Ovary (tissue), 3 donors: ENCODE measurements at regions not wholly inside any gene's neighbourhood (a gene's known extent, or its start where the extent isn't known, plus 50 kb on each side); places are given as distances from the start of the nearest gene placed in this dataset.
"Not testable (repeated sequence)": the region's sequence is repeated elsewhere in the genome, so short reads cannot be mapped to it uniquely, and the experiment has no call there.

Source experiments
- CTCF ChIP-seq, 3 donors: fragments of 450-650 bp in 2 of 3; fragments of 200-600 bp in 1 of 3; IDR thresholded peaks; one replicate each; pipeline versions ENCODE4 v1.5.1 to v1.8.0; 2016 to 2022; ENCODE audit warnings: antibody characterized with exemption in 3 of 3, mild to moderate bottlenecking in 1 of 3
- EP300 ChIP-seq: sonication (generic); formaldehyde crosslinking; IDR thresholded peaks from one replicate; pipeline ENCODE4 v1.6.1; 2017; ENCODE audit warnings: antibody characterized with exemption
- POLR2A ChIP-seq: fragments of 450-650 bp; IDR thresholded peaks from one replicate; pipeline ENCODE4 v1.6.1; 2017; ENCODE audit warnings: antibody characterized with exemption, mild to moderate bottlenecking, moderate library complexity
- donor health status: DM: no; HTN: no; CAD: no.

DNA sequence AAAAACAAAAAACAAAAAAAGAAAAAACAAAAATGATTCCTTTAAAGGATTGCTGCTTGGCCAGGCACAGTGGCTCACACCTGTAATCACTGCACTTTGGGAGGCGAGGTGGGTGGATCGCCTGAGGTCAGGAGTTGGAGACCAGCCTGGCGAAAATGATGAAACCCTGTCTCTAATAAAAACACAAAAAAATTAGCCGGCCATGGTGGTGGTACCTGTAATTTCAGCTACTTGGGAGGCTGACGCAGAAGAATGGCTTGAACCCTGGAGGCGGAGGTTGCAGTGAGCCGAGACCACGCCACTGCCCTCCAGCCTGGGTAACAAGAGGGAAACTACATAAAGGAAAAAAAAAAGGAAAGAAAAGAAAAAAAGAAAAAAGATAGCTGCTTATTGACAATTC lies 3920.8 kb upstream of the OR11H1 start:
- not testable (repeated sequence) for TF ChIP-seq CTCF (IDR thresholded peaks at IDR 0.05); EP300; POLR2A
